ENCODE measurements at regions not wholly inside any gene's neighbourhood (a gene's known extent, or its start where the extent isn't known, plus 50 kb on each side); places are given as distances from the start of the nearest gene placed in this dataset.
"Not testable (repeated sequence)": the region's sequence is repeated elsewhere in the genome, so short reads cannot be mapped to it uniquely, and the experiment has no call there.

GRCh38 chr5:14946815-14947620, 75.4 kb upstream of the ANKH start:
- DNase-seq = no peak

GRCh38 chr5:14945450-14945849, 73.9 kb upstream of the ANKH start:
- no peak for DNase-seq

GRCh38 chr5:14944996-14945395, 73.4 kb upstream of the ANKH start:
- DNase-seq = no peak

- no peak for DNase-seq
These were observed 72.8 kb upstream of the ANKH start for GRCh38 chr5:14944350-14944739.

- DNase-seq = no peak
These were observed 70.6 kb upstream of the ANKH start for GRCh38 chr5:14942212-14942611.

- no peak for DNase-seq
These were observed 65.7 kb upstream of the ANKH start for GRCh38 chr5:14937254-14937653.

GRCh38 chr5:14936588-14936987, 65.0 kb upstream of the ANKH start:
- DNase-seq = no peak

- no peak for DNase-seq
These were observed 63.8 kb upstream of the ANKH start for GRCh38 chr5:14935341-14935740.

GRCh38 chr5:14932902-14933469, 61.4 kb upstream of the ANKH start:
- no peak for DNase-seq

GRCh38 chr5:14930486-14930885, 58.9 kb upstream of the ANKH start:
- DNase-seq = no peak

GRCh38 chr5:14929293-14930065, 57.9 kb upstream of the ANKH start:
- DNase-seq = no peak

- DNase-seq = no peak
These were observed 57.1 kb upstream of the ANKH start for GRCh38 chr5:14928661-14929060.

GRCh38 chr5:14925326-14925725, 53.7 kb upstream of the ANKH start:
- no peak for DNase-seq

GRCh38 chr5:14922952-14923351, 51.4 kb upstream of the ANKH start:
- not testable (repeated sequence) for DNase-seq

GRCh38 chr5:14922456-14922855, 50.9 kb upstream of the ANKH start:
- DNase-seq = no peak
